H1 (cell line): ENCODE measurements at regions not wholly inside any gene's neighbourhood (a gene's known extent, or its start where the extent isn't known, plus 50 kb on each side); places are given as distances from the start of the nearest gene placed in this dataset.

Experiments
- CTCF ChIA-PET: fragments of 300-600 bp; sonication (Branson Sonifier 250); formaldehyde crosslinking; loops from one replicate; lab custom pipeline; 2021; ENCODE audit not compliant: partially characterized antibody; lab: Charles Lee
- POLR2A ChIA-PET: fragments of 300-600 bp; sonication (Branson Sonifier 250); formaldehyde crosslinking; loops from one replicate; lab custom pipeline; 2021; ENCODE audit warnings: inconsistent platforms; ENCODE audit not compliant: partially characterized antibody; lab: Charles Lee
- DNase-seq, 2 experiments: peaks; one replicate each; pipeline versions ENCODE4 v3.0.0 to v3.0.0-alpha.2; 2010 to 2022; ENCODE audit warnings: low spot score in 2 of 2, low read depth in 1 of 2, mixed read lengths in 1 of 2
- FAIRE-seq: peaks from 2 replicates; lab custom pipeline; 2011; peaks lifted over from hg19 to GRCh38; lab: Jason Lieb, UNC
- H2AFZ ChIP-seq: 2 replicates; pipeline ENCODE4 v1.8.1; 2012; ENCODE audit warnings: low read length, inconsistent platforms
- H2AK5ac ChIP-seq: 2 replicates; pipeline ENCODE4 v1.6.1; 2013; ENCODE audit warnings: low read depth, low read length
- H2BK120ac ChIP-seq: replicated peaks from 2 replicates; pipeline ENCODE3; 2013; ENCODE audit warnings: low read depth, low read length, inconsistent platforms
- H2BK12ac ChIP-seq: 2 replicates; pipeline ENCODE4 v1.6.1; 2013; ENCODE audit warnings: low read depth, low read length
- H2BK15ac ChIP-seq: 2 replicates; pipeline ENCODE4 v1.6.1; 2013; ENCODE audit warnings: low read length
- H2BK20ac ChIP-seq: 2 replicates; pipeline ENCODE4 v1.6.1; 2013; ENCODE audit warnings: low read length
- H2BK5ac ChIP-seq: 2 replicates; pipeline ENCODE4 v1.6.1; 2013; ENCODE audit warnings: low read depth, low read length
- H3K14ac ChIP-seq: 2 replicates; pipeline ENCODE4 v1.6.1; 2013; ENCODE audit warnings: inconsistent platforms; ENCODE audit not compliant: insufficient read length
- H3K18ac ChIP-seq: 2 replicates; pipeline ENCODE4 v1.6.1; 2013; ENCODE audit warnings: low read length; ENCODE audit errors: extremely low read depth
- H3K23ac ChIP-seq: 2 replicates; pipeline ENCODE4 v1.6.1; 2013; ENCODE audit warnings: inconsistent platforms; ENCODE audit not compliant: insufficient read length
- H3K23me2 ChIP-seq: 2 replicates; pipeline ENCODE4 v1.6.1; 2013; ENCODE audit warnings: low read depth, low read length
- H3K27ac ChIP-seq: 2 replicates; pipeline ENCODE4 v1.6.1; 2011; ENCODE audit warnings: low read depth, low read length, inconsistent platforms
- H3K27me3 ChIP-seq, 4 experiments: replicated peaks in 1 of 4; 1 replicate in 1 of 4; 2 replicates in 3 of 4; pipeline versions ENCODE4 v1.6.1 to v1.8.1; 2011 to 2013; ENCODE audit warnings: low read length in 3 of 4, mild to moderate bottlenecking in 3 of 4, inconsistent platforms in 2 of 4, mixed read lengths in 2 of 4, moderate library complexity in 1 of 4; ENCODE audit not compliant: control insufficient read depth in 3 of 4, insufficient read depth in 3 of 4; ENCODE audit errors: extremely low read depth in 1 of 4
- H3K36me3 ChIP-seq, 4 experiments: 2 replicates each; pipeline versions ENCODE4 v1.6.1 to v1.8.1; 2011 to 2013; ENCODE audit warnings: mild to moderate bottlenecking in 4 of 4, low read length in 3 of 4, moderate library complexity in 2 of 4, control low read depth in 1 of 4, inconsistent platforms in 1 of 4; ENCODE audit not compliant: insufficient read depth in 4 of 4, control insufficient read depth in 2 of 4
- H3K4ac ChIP-seq: replicated peaks from 2 replicates; pipeline ENCODE3; 2013; ENCODE audit warnings: low read length, low read depth, mixed read lengths, inconsistent platforms; ENCODE audit not compliant: insufficient read length
- H3K4me1 ChIP-seq, 4 experiments: replicated peaks in 1 of 4; 1 replicate in 1 of 4; 2 replicates in 3 of 4; pipeline versions ENCODE4 v1.6.1 to v1.8.1; 2011 to 2013; ENCODE audit warnings: low read length in 3 of 4, inconsistent platforms in 2 of 4, mixed read lengths in 1 of 4; ENCODE audit not compliant: insufficient read depth in 4 of 4, control insufficient read depth in 3 of 4
- H3K4me2 ChIP-seq, 2 experiments: 2 replicates each; pipeline versions ENCODE4 v1.6.1 to v1.8.1; 2011 to 2013; ENCODE audit warnings: low read depth in 2 of 2, low read length in 2 of 2, control low read depth in 1 of 2, inconsistent platforms in 1 of 2, mild to moderate bottlenecking in 1 of 2; ENCODE audit not compliant: insufficient read depth in 1 of 2
- H3K4me3 ChIP-seq, 4 experiments: fragments of 200-600, 300-600 bp in 1 of 4; sonication (generic), shearing (Covaris generic), sonication (Bioruptor Twin) in 1 of 4; 2 replicates each; pipeline versions ENCODE4 v1.5.1 to v1.8.1; 2011 to 2016; ENCODE audit warnings: low read length in 4 of 4, low read depth in 3 of 4, control low read depth in 2 of 4, inconsistent platforms in 2 of 4, mild to moderate bottlenecking in 2 of 4, mixed read lengths in 1 of 4, moderate library complexity in 1 of 4; ENCODE audit not compliant: insufficient read depth in 2 of 4; ENCODE audit errors: extremely low read depth in 1 of 4
- H3K56ac ChIP-seq: replicated peaks from 2 replicates; pipeline ENCODE3; 2013; ENCODE audit warnings: low read depth, mild to moderate bottlenecking, mixed read lengths, low read length, inconsistent platforms; ENCODE audit not compliant: insufficient read length
- H3K79me1 ChIP-seq: 2 replicates; pipeline ENCODE4 v1.6.1; 2013; ENCODE audit warnings: low read depth, low read length, control low read depth
- H3K79me2 ChIP-seq, 2 experiments: 2 replicates each; pipeline versions ENCODE4 v1.6.1 to v1.8.1; 2012 to 2013; ENCODE audit warnings: low read length in 2 of 2, mild to moderate bottlenecking in 2 of 2, inconsistent platforms in 1 of 2; ENCODE audit not compliant: insufficient read depth in 2 of 2, control insufficient read depth in 1 of 2
- H3K9ac ChIP-seq, 4 experiments: replicated peaks in 1 of 4; 1 replicate in 1 of 4; 2 replicates in 3 of 4; pipeline versions ENCODE4 v1.6.1 to v1.8.1; 2011 to 2013; ENCODE audit warnings: low read depth in 3 of 4, low read length in 3 of 4, control low read depth in 2 of 4, mild to moderate bottlenecking in 2 of 4, moderate library complexity in 2 of 4, inconsistent platforms in 1 of 4; ENCODE audit errors: extremely low read depth in 1 of 4
- H3K9me3 ChIP-seq, 2 experiments: 2 replicates each; pipeline versions ENCODE4 v1.6.1 to v1.8.1; 2012 to 2013; ENCODE audit warnings: mild to moderate bottlenecking in 2 of 2, moderate library complexity in 2 of 2, control low read depth in 1 of 2, inconsistent platforms in 1 of 2, low read depth in 1 of 2, low read length in 1 of 2, mixed read lengths in 1 of 2; ENCODE audit not compliant: insufficient read depth in 2 of 2
- H4K20me1 ChIP-seq, 2 experiments: replicated peaks in 1 of 2; 2 replicates each; pipeline versions ENCODE3 to v1.8.1; 2011 to 2013; ENCODE audit warnings: inconsistent platforms in 2 of 2, low read length in 2 of 2, mild to moderate bottlenecking in 1 of 2; ENCODE audit not compliant: insufficient read depth in 2 of 2, control insufficient read depth in 1 of 2
- H4K5ac ChIP-seq: 2 replicates; pipeline ENCODE4 v1.6.1; 2013; ENCODE audit warnings: low read length, low read depth, mixed read lengths, inconsistent platforms; ENCODE audit not compliant: insufficient read length
- H4K8ac ChIP-seq: 2 replicates; pipeline ENCODE4 v1.8.0; 2013; ENCODE audit warnings: mild to moderate bottlenecking, moderate library complexity, low read length, inconsistent platforms; ENCODE audit not compliant: insufficient read depth; ENCODE audit errors: extremely low read depth
- H4K91ac ChIP-seq: replicated peaks from 2 replicates; pipeline ENCODE3; 2013; ENCODE audit warnings: low read length, mixed read lengths, inconsistent platforms; ENCODE audit not compliant: insufficient read length
- JUN ChIP-seq: IDR thresholded peaks from 2 replicates; pipeline ENCODE4 v1.6.1; 2011; ENCODE audit warnings: low read depth, mild to moderate bottlenecking, improper control_type of control experiment, low read length
- TAF1 ChIP-seq: IDR thresholded peaks from 2 replicates; pipeline ENCODE4 v1.6.1; 2011; ENCODE audit warnings: mild to moderate bottlenecking, low read depth, low read length
- WGBS, 2 experiments: shearing (Covaris generic) in 1 of 2; methylation state at CpG; one replicate each; pipeline versions ENCODE4 v1.1.6 to v1.1.7; 2013 to 2015; ENCODE audit warnings: low lambda C conversion rate in 2 of 2, mixed read lengths in 2 of 2, inconsistent platforms in 1 of 2, low coverage in 1 of 2, missing lambda C conversion rate in 1 of 2; ENCODE audit not compliant: insufficient replicate concordance in 2 of 2, insufficient coverage in 1 of 2, insufficient read length in 1 of 2; ENCODE audit errors: extremely low coverage in 1 of 2, missing lambda C conversion rate in 1 of 2; 5-methylcytosine and 5-hydroxymethylcytosine counted together

DNA sequence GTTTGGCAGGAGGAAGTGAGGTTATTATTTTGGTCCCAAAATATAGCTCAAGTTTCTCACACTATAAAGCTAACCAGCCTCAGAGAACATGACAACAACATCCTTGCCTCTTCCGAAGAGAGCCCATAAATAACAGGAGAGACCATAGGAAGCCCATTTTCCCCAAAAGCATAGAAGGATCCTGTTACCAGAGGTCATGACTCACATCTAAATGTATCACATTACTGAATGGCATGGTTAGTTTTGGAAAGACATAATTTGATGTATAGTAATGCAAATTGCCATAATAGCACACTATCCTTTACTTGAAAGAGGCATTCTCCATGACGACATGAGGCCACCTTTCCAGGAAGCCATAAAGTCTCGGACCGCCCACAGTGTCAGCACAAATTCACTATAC is 238.8 kb upstream of the GRIA3 start:
- H4K5ac ChIP-seq: no peak overlapping the region
- no peak overlapping the region for H3K27ac ChIP-seq
- no peaks in the 10 kb centered on the region for H3K36me3 ChIP-seq
- no peaks in the 10 kb centered on the region for H3K79me2 ChIP-seq
- no peak overlapping the region for H3K18ac ChIP-seq
- H2BK120ac ChIP-seq: no peak overlapping the region
- H2AFZ ChIP-seq: no peak overlapping the region
- no peak overlapping the region for H3K14ac ChIP-seq
- FAIRE-seq (peak; percentile 63), DNase-seq (no peak)
- H3K56ac ChIP-seq: no peak overlapping the region
- no peak for TF ChIP-seq JUN
- TF ChIP-seq TAF1: no peak
- no peak overlapping the region for H3K4ac ChIP-seq
- WGBS, 2 experiments: 90% methylated on average over 4 of the region's 4 CpGs; no CpG with 5 or more reads in 1 of the 2 experiments
- no peaks in the 10 kb centered on the region for H3K23me2 ChIP-seq
- no peak overlapping the region for H3K4me2 ChIP-seq
- H2AK5ac ChIP-seq: no peak overlapping the region
- no peak overlapping the region for H2BK15ac ChIP-seq
- POLR2A ChIA-PET: no interaction called here
- no peaks in the 10 kb centered on the region for H3K27me3 ChIP-seq
- H2BK5ac ChIP-seq: no peak overlapping the region
- no peak overlapping the region for H3K23ac ChIP-seq
- no peak overlapping the region for H2BK12ac ChIP-seq
- CTCF ChIA-PET: no interaction called here
- no peaks in the 10 kb centered on the region for H4K20me1 ChIP-seq
- H3K9me3 ChIP-seq: no peaks in the 10 kb centered on the region
- no peak overlapping the region for H3K9ac ChIP-seq
- H3K4me1 ChIP-seq: no peaks in the 10 kb centered on the region
- H4K91ac ChIP-seq: no peak overlapping the region
- no peaks in the 10 kb centered on the region for H3K79me1 ChIP-seq
- no peak overlapping the region for H4K8ac ChIP-seq
- no peak overlapping the region for H3K4me3 ChIP-seq
- H2BK20ac ChIP-seq: no peak overlapping the region
